ENCODE measurements at regions not wholly inside any gene's neighbourhood (a gene's known extent, or its start where the extent isn't known, plus 50 kb on each side); places are given as distances from the start of the nearest gene placed in this dataset.

DNA sequence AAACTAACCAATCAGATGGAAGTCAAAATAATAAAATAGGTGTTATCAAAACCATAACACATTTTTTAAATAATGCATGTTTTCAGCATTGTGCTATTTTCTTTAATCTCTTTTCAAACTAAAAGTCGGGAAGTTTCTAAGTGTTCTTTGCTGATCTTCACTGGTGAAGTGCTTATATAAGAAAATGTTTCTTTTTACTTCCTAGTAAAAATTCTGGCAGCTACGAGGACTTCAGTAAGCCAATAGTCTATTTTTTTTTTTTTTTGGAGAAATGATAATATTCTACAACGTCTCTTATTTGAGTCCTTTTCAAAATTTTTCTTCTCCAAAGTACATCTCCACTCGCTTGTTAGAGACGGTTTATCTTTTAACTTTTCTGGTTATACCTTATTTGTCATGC lies 448.0 kb downstream of the SLC6A15 start:
- no peak for TF ChIP-seq PPARA (CRISPR knock-in tag; IDR thresholded peaks at IDR 0.05; ENCODE audit: borderline replicate concordance)
- TF ChIP-seq, protein P1, sequence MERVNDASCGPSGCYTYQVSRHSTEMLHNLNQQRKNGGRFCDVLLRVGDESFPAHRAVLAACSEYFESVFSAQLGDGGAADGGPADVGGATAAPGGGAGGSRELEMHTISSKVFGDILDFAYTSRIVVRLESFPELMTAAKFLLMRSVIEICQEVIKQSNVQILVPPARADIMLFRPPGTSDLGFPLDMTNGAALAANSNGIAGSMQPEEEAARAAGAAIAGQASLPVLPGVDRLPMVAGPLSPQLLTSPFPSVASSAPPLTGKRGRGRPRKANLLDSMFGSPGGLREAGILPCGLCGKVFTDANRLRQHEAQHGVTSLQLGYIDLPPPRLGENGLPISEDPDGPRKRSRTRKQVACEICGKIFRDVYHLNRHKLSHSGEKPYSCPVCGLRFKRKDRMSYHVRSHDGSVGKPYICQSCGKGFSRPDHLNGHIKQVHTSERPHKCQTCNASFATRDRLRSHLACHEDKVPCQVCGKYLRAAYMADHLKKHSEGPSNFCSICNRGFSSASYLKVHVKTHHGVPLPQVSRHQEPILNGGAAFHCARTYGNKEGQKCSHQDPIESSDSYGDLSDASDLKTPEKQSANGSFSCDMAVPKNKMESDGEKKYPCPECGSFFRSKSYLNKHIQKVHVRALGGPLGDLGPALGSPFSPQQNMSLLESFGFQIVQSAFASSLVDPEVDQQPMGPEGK (CRISPR knock-in tag; IDR thresholded peaks at IDR 0.05; ENCODE audit: borderline replicate concordance) = no peak
- no peak for TF ChIP-seq OSR1 (CRISPR knock-in tag; IDR thresholded peaks at IDR 0.05)
- no peak for TF ChIP-seq ZNF8 (CRISPR knock-in tag; IDR thresholded peaks at IDR 0.05)
- TF ChIP-seq, protein P2, sequence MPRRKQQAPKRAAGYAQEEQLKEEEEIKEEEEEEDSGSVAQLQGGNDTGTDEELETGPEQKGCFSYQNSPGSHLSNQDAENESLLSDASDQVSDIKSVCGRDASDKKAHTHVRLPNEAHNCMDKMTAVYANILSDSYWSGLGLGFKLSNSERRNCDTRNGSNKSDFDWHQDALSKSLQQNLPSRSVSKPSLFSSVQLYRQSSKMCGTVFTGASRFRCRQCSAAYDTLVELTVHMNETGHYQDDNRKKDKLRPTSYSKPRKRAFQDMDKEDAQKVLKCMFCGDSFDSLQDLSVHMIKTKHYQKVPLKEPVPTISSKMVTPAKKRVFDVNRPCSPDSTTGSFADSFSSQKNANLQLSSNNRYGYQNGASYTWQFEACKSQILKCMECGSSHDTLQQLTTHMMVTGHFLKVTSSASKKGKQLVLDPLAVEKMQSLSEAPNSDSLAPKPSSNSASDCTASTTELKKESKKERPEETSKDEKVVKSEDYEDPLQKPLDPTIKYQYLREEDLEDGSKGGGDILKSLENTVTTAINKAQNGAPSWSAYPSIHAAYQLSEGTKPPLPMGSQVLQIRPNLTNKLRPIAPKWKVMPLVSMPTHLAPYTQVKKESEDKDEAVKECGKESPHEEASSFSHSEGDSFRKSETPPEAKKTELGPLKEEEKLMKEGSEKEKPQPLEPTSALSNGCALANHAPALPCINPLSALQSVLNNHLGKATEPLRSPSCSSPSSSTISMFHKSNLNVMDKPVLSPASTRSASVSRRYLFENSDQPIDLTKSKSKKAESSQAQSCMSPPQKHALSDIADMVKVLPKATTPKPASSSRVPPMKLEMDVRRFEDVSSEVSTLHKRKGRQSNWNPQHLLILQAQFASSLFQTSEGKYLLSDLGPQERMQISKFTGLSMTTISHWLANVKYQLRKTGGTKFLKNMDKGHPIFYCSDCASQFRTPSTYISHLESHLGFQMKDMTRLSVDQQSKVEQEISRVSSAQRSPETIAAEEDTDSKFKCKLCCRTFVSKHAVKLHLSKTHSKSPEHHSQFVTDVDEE (CRISPR knock-in tag; IDR thresholded peaks at IDR 0.05) = no peak
- TF ChIP-seq, protein P3, sequence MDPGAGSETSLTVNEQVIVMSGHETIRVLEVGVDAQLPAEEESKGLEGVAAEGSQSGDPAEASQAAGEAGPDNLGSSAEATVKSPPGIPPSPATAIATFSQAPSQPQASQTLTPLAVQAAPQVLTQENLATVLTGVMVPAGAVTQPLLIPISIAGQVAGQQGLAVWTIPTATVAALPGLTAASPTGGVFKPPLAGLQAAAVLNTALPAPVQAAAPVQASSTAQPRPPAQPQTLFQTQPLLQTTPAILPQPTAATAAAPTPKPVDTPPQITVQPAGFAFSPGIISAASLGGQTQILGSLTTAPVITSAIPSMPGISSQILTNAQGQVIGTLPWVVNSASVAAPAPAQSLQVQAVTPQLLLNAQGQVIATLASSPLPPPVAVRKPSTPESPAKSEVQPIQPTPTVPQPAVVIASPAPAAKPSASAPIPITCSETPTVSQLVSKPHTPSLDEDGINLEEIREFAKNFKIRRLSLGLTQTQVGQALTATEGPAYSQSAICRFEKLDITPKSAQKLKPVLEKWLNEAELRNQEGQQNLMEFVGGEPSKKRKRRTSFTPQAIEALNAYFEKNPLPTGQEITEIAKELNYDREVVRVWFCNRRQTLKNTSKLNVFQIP (CRISPR knock-in tag; IDR thresholded peaks at IDR 0.05; ENCODE audit: borderline replicate concordance, low read depth) = no peak
- TF ChIP-seq TCF4 (CRISPR knock-in tag; IDR thresholded peaks at IDR 0.05; ENCODE audit: borderline replicate concordance) = no peak
- no peak for TF ChIP-seq ZFP30 (CRISPR knock-in tag; IDR thresholded peaks at IDR 0.05)
- no peak for TF ChIP-seq ZC3H10 (CRISPR knock-in tag; IDR thresholded peaks at IDR 0.05)
- TF ChIP-seq RARB (CRISPR knock-in tag; IDR thresholded peaks at IDR 0.05) = no peak
- TF ChIP-seq, protein P4, sequence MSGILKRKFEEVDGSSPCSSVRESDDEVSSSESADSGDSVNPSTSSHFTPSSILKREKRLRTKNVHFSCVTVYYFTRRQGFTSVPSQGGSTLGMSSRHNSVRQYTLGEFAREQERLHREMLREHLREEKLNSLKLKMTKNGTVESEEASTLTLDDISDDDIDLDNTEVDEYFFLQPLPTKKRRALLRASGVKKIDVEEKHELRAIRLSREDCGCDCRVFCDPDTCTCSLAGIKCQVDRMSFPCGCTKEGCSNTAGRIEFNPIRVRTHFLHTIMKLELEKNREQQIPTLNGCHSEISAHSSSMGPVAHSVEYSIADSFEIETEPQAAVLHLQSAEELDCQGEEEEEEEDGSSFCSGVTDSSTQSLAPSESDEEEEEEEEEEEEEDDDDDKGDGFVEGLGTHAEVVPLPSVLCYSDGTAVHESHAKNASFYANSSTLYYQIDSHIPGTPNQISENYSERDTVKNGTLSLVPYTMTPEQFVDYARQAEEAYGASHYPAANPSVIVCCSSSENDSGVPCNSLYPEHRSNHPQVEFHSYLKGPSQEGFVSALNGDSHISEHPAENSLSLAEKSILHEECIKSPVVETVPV (CRISPR knock-in tag; IDR thresholded peaks at IDR 0.05) = no peak
- TF ChIP-seq ESRRG (CRISPR knock-in tag; IDR thresholded peaks at IDR 0.05) = no peak
- TF ChIP-seq ZNF70 (CRISPR knock-in tag; IDR thresholded peaks at IDR 0.05) = no peak

Measured in SK-N-SH treated with all-trans-retinoic acid at 6 μM for 48 hours (cell line).